NCI-H1694 (cell line): ENCODE measurements at regions not wholly inside any gene's neighbourhood (a gene's known extent, or its start where the extent isn't known, plus 50 kb on each side); places are given as distances from the start of the nearest gene placed in this dataset.
"Not testable (repeated sequence)": the region's sequence is repeated elsewhere in the genome, so short reads cannot be mapped to it uniquely, and the experiment has no call there.

ENCODE experiments used
- DNase-seq: peaks from one replicate; lab custom pipeline; 2025; lab: John Stamatoyannopoulos, UW

GRCh38 chr1:96597218-96597617, 124.4 kb upstream of the PTBP2 start:
- DNase-seq = no peak

- DNase-seq = no peak
Measured at GRCh38 chr1:96598416-96599168, 123.0 kb upstream of the PTBP2 start.

- not testable (repeated sequence) for DNase-seq
Measured at GRCh38 chr1:96604620-96605019, 117.0 kb upstream of the PTBP2 start.

GRCh38 chr1:96617375-96617774, 104.2 kb upstream of the PTBP2 start:
- not testable (repeated sequence) for DNase-seq

- no peak for DNase-seq
Measured at GRCh38 chr1:96632045-96632664, 89.4 kb upstream of the PTBP2 start.

GRCh38 chr1:96633695-96634094, 87.9 kb upstream of the PTBP2 start:
- DNase-seq = no peak

GRCh38 chr1:96634883-96635282, 86.7 kb upstream of the PTBP2 start:
- DNase-seq = no peak

- DNase-seq = no peak
Measured at GRCh38 chr1:96641282-96641681, 80.3 kb upstream of the PTBP2 start.

GRCh38 chr1:96643519-96643918, 78.1 kb upstream of the PTBP2 start:
- no peak for DNase-seq

GRCh38 chr1:96649301-96649700, 72.3 kb upstream of the PTBP2 start:
- DNase-seq = no peak

GRCh38 chr1:96651517-96651916, 70.1 kb upstream of the PTBP2 start:
- DNase-seq = no peak

- DNase-seq = no peak
Measured at GRCh38 chr1:96660051-96660450, 61.5 kb upstream of the PTBP2 start.

GRCh38 chr1:96660503-96660902, 61.1 kb upstream of the PTBP2 start:
- DNase-seq = no peak
